Activated CD8-positive, alpha-beta T cell treated with anti-CD3 and anti-CD28 coated beads for 36 hours (primary cell): ENCODE measurements at regions not wholly inside any gene's neighbourhood (a gene's known extent, or its start where the extent isn't known, plus 50 kb on each side); places are given as distances from the start of the nearest gene placed in this dataset.
"Not testable (repeated sequence)": the region's sequence is repeated elsewhere in the genome, so short reads cannot be mapped to it uniquely, and the experiment has no call there.

ENCODE experiments used
- ATAC-seq: fragments of 200-7000 bp; cut with Tn5 transposase; one replicate; pipeline ENCODE4 v1.10.0; 2021; ENCODE audit warnings: mild to moderate bottlenecking, moderate library complexity
- CTCF ChIA-PET: fragments of 350-600 bp; sonication (Branson Sonifier 250); formaldehyde crosslinking; loops from one replicate; lab custom pipeline; 2021; ENCODE audit warnings: antibody characterized with exemption; lab: Charles Lee
- POLR2A ChIA-PET: fragments of 350-600 bp; sonication (Branson Sonifier 250); formaldehyde crosslinking; loops from one replicate; lab custom pipeline; 2021; ENCODE audit warnings: antibody characterized with exemption; lab: Charles Lee
- DNase-seq: peaks from one replicate; pipeline ENCODE4 v3.0.0-alpha.2; 2020
- H3K27ac Mint-ChIP-seq: one replicate; pipeline ENCODE4 v1.8.0; 2021; ENCODE audit warnings: mild to moderate bottlenecking, mixed read lengths
- H3K27me3 Mint-ChIP-seq: one replicate; pipeline ENCODE4 v1.8.0; 2021; ENCODE audit warnings: mixed read lengths
- H3K36me3 Mint-ChIP-seq: one replicate; pipeline ENCODE4 v1.8.0; 2021; ENCODE audit warnings: low read depth, mixed read lengths
- H3K4me1 Mint-ChIP-seq: one replicate; pipeline ENCODE4 v1.8.0; 2021; ENCODE audit warnings: low read depth, mixed read lengths
- H3K4me3 Mint-ChIP-seq: one replicate; pipeline ENCODE4 v1.8.0; 2021; ENCODE audit warnings: mild to moderate bottlenecking, moderate library complexity, mixed read lengths
- H3K9me3 Mint-ChIP-seq: one replicate; pipeline ENCODE4 v1.8.0; 2021; ENCODE audit warnings: mixed read lengths
- intact Hi-C: fragments of 100-400 bp; cut with micrococcal nuclease; formaldehyde crosslinking; loops from one replicate; pipeline ENCODE4 v1.10.0; 2022
- TF ChIP-seq, protein P1 (sequence below): fragments of 200-600 bp; IDR thresholded peaks from one replicate; pipeline ENCODE4 v1.8.0; 2022; ENCODE audit warnings: antibody characterized with exemption, mild to moderate bottlenecking

DNA sequence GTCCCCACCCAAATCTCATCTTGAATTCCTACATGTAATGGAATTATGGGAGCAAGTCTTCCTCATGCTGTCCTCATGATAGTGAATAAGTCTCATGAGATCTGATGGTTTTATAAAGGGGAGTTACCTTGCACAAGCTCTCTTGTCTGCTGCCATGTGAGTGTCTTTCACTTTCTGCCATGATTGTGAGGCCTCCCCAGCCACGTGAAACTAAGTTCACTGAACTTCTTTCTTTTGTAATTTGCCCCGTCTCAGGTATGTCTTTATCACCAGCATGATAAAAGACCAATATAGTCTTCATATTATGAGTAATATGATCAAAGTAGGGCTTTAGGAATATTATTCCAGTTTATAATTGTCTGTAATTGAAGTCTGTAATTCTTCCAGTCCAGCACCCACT lies 86.3 kb upstream of the ANO5 start:
- Mint-ChIP-seq H3K27me3 (no peaks in the 10 kb centered on the region), H3K4me1 (no peaks in the 10 kb centered on the region), H3K36me3 (no peaks in the 10 kb centered on the region), H3K27ac (no peak overlapping the region), H3K4me3 (no peak overlapping the region), H3K9me3 (peaks cover 2% of the 10 kb centered on the region)
- intact Hi-C loops: no loop called here
- POLR2A ChIA-PET: no interaction called here
- TF ChIP-seq, protein P1, sequence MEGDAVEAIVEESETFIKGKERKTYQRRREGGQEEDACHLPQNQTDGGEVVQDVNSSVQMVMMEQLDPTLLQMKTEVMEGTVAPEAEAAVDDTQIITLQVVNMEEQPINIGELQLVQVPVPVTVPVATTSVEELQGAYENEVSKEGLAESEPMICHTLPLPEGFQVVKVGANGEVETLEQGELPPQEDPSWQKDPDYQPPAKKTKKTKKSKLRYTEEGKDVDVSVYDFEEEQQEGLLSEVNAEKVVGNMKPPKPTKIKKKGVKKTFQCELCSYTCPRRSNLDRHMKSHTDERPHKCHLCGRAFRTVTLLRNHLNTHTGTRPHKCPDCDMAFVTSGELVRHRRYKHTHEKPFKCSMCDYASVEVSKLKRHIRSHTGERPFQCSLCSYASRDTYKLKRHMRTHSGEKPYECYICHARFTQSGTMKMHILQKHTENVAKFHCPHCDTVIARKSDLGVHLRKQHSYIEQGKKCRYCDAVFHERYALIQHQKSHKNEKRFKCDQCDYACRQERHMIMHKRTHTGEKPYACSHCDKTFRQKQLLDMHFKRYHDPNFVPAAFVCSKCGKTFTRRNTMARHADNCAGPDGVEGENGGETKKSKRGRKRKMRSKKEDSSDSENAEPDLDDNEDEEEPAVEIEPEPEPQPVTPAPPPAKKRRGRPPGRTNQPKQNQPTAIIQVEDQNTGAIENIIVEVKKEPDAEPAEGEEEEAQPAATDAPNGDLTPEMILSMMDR: no peak
- DNase-seq (no peak), ATAC-seq (no peak)
- CTCF ChIA-PET: no interaction called here

DNA sequence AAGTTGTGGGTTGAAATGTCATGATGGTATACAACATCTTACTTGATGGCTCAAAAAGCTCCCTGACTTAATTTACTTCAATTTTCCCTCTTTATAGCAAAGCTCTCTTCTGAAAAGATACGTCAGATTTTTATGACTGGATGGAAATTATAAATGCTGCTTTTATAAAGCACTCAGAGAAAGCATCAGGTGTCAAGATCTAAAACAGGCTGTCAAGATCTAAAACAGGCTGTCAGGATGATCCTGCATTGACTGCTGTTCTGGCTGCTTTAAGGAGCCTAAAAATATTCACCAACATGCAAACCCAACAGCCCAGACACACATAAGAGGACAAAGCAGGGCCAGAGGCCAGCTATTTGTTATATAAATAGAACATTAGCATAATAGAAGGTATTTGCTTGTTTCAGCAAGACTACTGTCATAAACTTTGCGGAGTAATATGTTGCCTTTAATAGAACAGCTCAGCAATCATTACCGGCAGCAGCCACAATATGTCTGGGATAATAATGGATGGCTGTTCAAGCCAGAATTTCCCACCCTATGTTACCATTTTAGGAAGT lies 77.3 kb upstream of the ANO5 start:
- CTCF ChIA-PET: no interaction called here
- Mint-ChIP-seq H3K4me1 (no peaks in the 10 kb centered on the region), H3K4me3 (no peak overlapping the region), H3K27ac (no peak overlapping the region), H3K36me3 (no peaks in the 10 kb centered on the region), H3K9me3 (peaks cover 2% of the 10 kb centered on the region), H3K27me3 (no peaks in the 10 kb centered on the region)
- ATAC-seq (no peak), DNase-seq (no peak)
- TF ChIP-seq, protein P1: no peak
- POLR2A ChIA-PET: no interaction called here
- intact Hi-C loops: no loop called here

DNA sequence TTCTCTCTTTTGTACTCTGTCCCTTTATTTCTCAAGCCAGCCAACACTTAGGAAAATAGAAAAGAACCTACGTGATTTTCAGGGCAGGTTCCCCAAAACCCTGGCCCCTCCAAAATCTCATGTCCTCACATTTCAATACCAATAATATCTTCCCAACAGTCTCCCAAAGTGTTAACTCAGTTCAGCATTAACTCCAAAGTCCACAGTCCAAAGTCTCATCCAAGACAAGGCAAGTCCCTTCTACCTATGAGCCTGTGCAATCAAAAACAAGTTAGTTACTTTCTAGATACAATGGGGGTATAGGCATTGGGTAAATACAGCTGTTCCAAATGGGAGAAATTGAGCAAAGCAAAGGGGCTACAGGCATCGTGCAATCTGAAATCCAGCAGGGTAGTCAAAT lies 64.9 kb upstream of the ANO5 start:
- intact Hi-C loops, CTCF ChIA-PET, H3K27ac Mint-ChIP-seq, H3K4me3 Mint-ChIP-seq, ATAC-seq, H3K36me3 Mint-ChIP-seq, POLR2A ChIA-PET, H3K4me1 Mint-ChIP-seq, DNase-seq, H3K27me3 Mint-ChIP-seq: not testable (repeated sequence)
- peaks cover 22% of the 10 kb centered on the region for H3K9me3 Mint-ChIP-seq

DNA sequence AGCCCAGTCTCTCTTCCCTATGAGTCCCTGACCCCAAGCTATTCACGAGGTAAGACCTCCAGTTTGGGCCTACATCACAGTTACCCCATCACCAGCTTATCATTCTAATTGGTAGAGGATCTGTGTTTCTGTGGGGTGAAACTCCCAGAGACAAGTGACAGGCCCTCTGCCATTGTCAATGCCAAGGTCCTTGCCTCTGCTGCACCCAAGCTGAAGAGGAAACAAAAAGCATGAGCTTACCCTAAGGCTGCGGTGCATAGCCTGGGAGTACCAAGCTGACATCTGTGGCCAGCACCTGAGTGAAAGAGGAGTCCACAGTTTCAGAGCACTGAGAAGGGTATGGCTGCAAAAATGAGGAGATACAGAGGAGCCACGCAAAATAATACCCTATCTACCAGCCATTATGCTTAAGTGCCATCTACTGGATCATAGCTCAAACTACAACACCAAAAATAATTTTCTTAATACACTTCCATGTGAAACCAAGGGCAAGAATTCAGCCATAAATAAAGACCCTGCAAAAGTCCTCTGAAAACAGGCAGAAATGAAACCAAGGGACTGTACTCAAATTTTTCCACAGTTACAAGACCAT lies 62.3 kb upstream of the ANO5 start:
- ATAC-seq (no peak), DNase-seq (no peak)
- Mint-ChIP-seq H3K36me3 (no peaks in the 10 kb centered on the region), H3K27ac (no peak overlapping the region), H3K4me1 (no peaks in the 10 kb centered on the region), H3K9me3 (peaks cover 24% of the 10 kb centered on the region), H3K4me3 (no peak overlapping the region), H3K27me3 (no peaks in the 10 kb centered on the region)
- ChIA-PET POLR2A (no interaction called here), CTCF (interaction anchor here (0.6 to 1.5 kb wide), 2 partner anchors 59 to 174 kb away, joined by 3 read pairs; no protein-coding TSS in a partner anchor)
- intact Hi-C loops: no loop called here
- TF ChIP-seq, protein P1: no peak

DNA sequence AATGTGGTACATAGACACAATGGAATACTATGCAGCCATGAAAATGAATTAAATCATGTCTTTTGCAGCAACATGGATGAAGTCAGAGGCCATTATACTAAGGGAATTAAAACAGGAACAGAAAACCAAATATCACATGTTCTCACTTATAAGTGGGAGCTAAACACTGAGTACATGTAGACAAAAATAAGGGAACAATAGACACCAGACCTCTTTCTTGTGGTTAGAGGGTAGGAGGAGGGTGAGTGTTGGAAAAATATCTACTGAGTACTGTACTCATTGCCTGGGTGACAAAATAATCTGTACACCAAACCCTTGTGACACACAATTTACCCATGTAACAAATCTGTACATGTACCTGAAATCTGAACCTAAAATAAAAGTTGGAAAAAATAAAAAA lies 59.1 kb upstream of the ANO5 start:
- intact Hi-C loops: no loop called here
- H3K36me3 Mint-ChIP-seq: no peaks in the 10 kb centered on the region
- ChIA-PET POLR2A (no interaction called here), CTCF (no interaction called here)
- TF ChIP-seq, protein P1: no peak
- H3K27ac Mint-ChIP-seq: no peak overlapping the region
- DNase-seq: no peak
- H3K4me1 Mint-ChIP-seq: no peaks in the 10 kb centered on the region
- H3K27me3 Mint-ChIP-seq: no peaks in the 10 kb centered on the region
- H3K9me3 Mint-ChIP-seq: peaks cover 10% of the 10 kb centered on the region
- ATAC-seq: no peak
- H3K4me3 Mint-ChIP-seq: no peak overlapping the region
